Hepatocyte (in vitro differentiated cells): ENCODE measurements at regions not wholly inside any gene's neighbourhood (a gene's known extent, or its start where the extent isn't known, plus 50 kb on each side); places are given as distances from the start of the nearest gene placed in this dataset.

Source experiments
- CTCF ChIP-seq: fragments of 200-600 bp; sonication (generic); IDR thresholded peaks from 2 replicates; pipeline ENCODE4 v1.5.1; 2016; ENCODE audit warnings: antibody characterized with exemption, mild to moderate bottlenecking; ENCODE audit not compliant: poor library complexity
- EZH2 ChIP-seq: fragments of 200-600 bp; sonication (generic); IDR thresholded peaks from 2 replicates; pipeline ENCODE4 v1.6.1; 2016; ENCODE audit warnings: antibody characterized with exemption, mild to moderate bottlenecking, borderline replicate concordance
- EZH2phosphoT487 ChIP-seq: fragments of 200-600 bp; sonication (generic); IDR thresholded peaks from one replicate; pipeline ENCODE4 v1.6.1; 2018; ENCODE audit warnings: antibody characterized with exemption, mild to moderate bottlenecking, low read depth, moderate library complexity; ENCODE audit not compliant: unreplicated experiment, severe bottlenecking

- TF ChIP-seq CTCF (no peak), EZH2 (no peak), EZH2phosphoT487 (no peak)
Measured at GRCh38 chr3:181457756-181458155, 254.0 kb upstream of the SOX2 start.
